K562 (cell line): ENCODE measurements at regions not wholly inside any gene's neighbourhood (a gene's known extent, or its start where the extent isn't known, plus 50 kb on each side); places are given as distances from the start of the nearest gene placed in this dataset.

Experiments used
- ATAC-seq: fragments of 200-7000 bp; cut with Tn5 transposase; 3 replicates; pipeline ENCODE4 v1.9.1; 2020; ENCODE audit warnings: moderate library complexity
- BruUV-seq: library from RNA; stranded (reverse); fragments of 400-500 nt; replicated peaks from 2 replicates; lab custom pipeline; 2021; lab: Mats Ljungman, UMichigan
- CTCF ChIA-PET: fragments of 300-600 bp; formaldehyde crosslinking; extraction: SDS; loops from one replicate; lab custom pipeline; 2021; ENCODE audit warnings: low intra/inter-chr PET ratio; lab: Yijun Ruan, JAX
- POLR2A ChIA-PET: fragments of 300-600, 350-650 bp; sonication (Branson Sonifier 250); formaldehyde crosslinking; extraction: SDS; loops from one replicate; lab custom pipeline; 2021; ENCODE audit warnings: antibody characterized with exemption, inconsistent platforms; lab: Yijun Ruan, JAX
- DNase-seq, 4 experiments: peaks; one replicate each; pipeline versions ENCODE4 v3.0.0 to v3.0.0-alpha.2; 2011 to 2018; ENCODE audit warnings: low spot score in 3 of 4, mixed read lengths in 3 of 4; ENCODE audit errors: extremely low read depth in 1 of 4
- FAIRE-seq: peaks from 2 replicates; lab custom pipeline; 2011; peaks lifted over from hg19 to GRCh38; lab: Jason Lieb, UNC
- H2AFZ ChIP-seq: 2 replicates; pipeline ENCODE4 v1.6.0; 2011; ENCODE audit warnings: low read depth, low read length, control low read depth, inconsistent platforms
- H3K27ac ChIP-seq: fragments of 200-600 bp; 3 replicates; pipeline ENCODE4 v1.8.0; 2011; ENCODE audit warnings: low read depth, mild to moderate bottlenecking, control low read depth, inconsistent platforms, low read length, moderate library complexity, mixed read lengths; ENCODE audit errors: extremely low read depth
- H3K27me3 ChIP-seq, 2 experiments: fragments of 300-600 bp in 1 of 2; 2 replicates in 1 of 2; 3 replicates in 1 of 2; pipeline versions ENCODE4 v1.6.0 to v1.8.0; 2011; ENCODE audit warnings: inconsistent platforms in 2 of 2, low read length in 2 of 2, mild to moderate bottlenecking in 1 of 2, mixed read lengths in 1 of 2, moderate library complexity in 1 of 2; ENCODE audit not compliant: control insufficient read depth in 2 of 2, insufficient read depth in 2 of 2
- H3K36me3 ChIP-seq: fragments of 300-600 bp; 3 replicates; pipeline ENCODE4 v1.8.0; 2011; ENCODE audit warnings: mild to moderate bottlenecking, low read length, inconsistent platforms; ENCODE audit not compliant: control insufficient read depth, insufficient read depth
- H3K4me1 ChIP-seq, 2 experiments: fragments of 200-600 bp in 1 of 2; replicated peaks in 1 of 2; 2 replicates in 1 of 2; 3 replicates in 1 of 2; pipeline versions ENCODE4 v1.5.1 to v1.8.0; 2011; ENCODE audit warnings: inconsistent platforms in 2 of 2, low read length in 2 of 2, mild to moderate bottlenecking in 1 of 2, mixed read lengths in 1 of 2, moderate library complexity in 1 of 2; ENCODE audit not compliant: control insufficient read depth in 2 of 2, insufficient read depth in 2 of 2
- H3K4me2 ChIP-seq: 2 replicates; pipeline ENCODE4 v1.6.1; 2011; ENCODE audit warnings: low read length, control low read depth, inconsistent platforms, mixed read lengths; ENCODE audit not compliant: insufficient read depth
- H3K4me3 ChIP-seq: fragments of 200-600 bp; sonication (generic), shearing (Covaris generic); 2 replicates; pipeline ENCODE4 v1.5.1; 2016; ENCODE audit warnings: control low read depth, inconsistent platforms
- H3K79me2 ChIP-seq: fragments of 200-600 bp; 3 replicates; pipeline ENCODE4 v1.8.0; 2011; ENCODE audit warnings: low read length, inconsistent platforms; ENCODE audit not compliant: control insufficient read depth, insufficient read depth
- H3K9ac ChIP-seq, 2 experiments: 2 replicates each; pipeline versions ENCODE4 v1.6.0 to v1.6.1; 2011; ENCODE audit warnings: low read depth in 2 of 2, low read length in 2 of 2, control low read depth in 1 of 2, inconsistent platforms in 1 of 2, mild to moderate bottlenecking in 1 of 2, mixed read lengths in 1 of 2; ENCODE audit not compliant: insufficient read depth in 1 of 2
- H3K9me1 ChIP-seq: one replicate; pipeline ENCODE4 v1.6.0; 2011; ENCODE audit warnings: inconsistent platforms, mild to moderate bottlenecking, low read length, moderate library complexity; ENCODE audit not compliant: control insufficient read depth, insufficient read depth
- H3K9me3 ChIP-seq: replicated peaks from 2 replicates; pipeline ENCODE4 v1.5.1; 2011; ENCODE audit warnings: low read depth, low read length, inconsistent platforms; ENCODE audit not compliant: control insufficient read depth, insufficient read depth
- H4K20me1 ChIP-seq: replicated peaks from 2 replicates; pipeline ENCODE4 v1.6.1; 2011; ENCODE audit warnings: low read length, inconsistent platforms, mixed read lengths; ENCODE audit not compliant: control insufficient read depth, insufficient read depth
- ARID1B ChIP-seq: fragments of 450-650 bp; IDR thresholded peaks from 2 replicates; pipeline ENCODE4 v1.6.1; 2016; ENCODE audit warnings: antibody characterized with exemption, mild to moderate bottlenecking, inconsistent platforms
- BRD9 ChIP-seq: fragments of 450-650 bp; IDR thresholded peaks from 2 replicates; pipeline ENCODE4 v1.6.1; 2018; ENCODE audit warnings: low read depth; ENCODE audit not compliant: partially characterized antibody
- DMBX1 ChIP-seq: fragments of 250-450 bp; sonication (Bioruptor Pico); IDR thresholded peaks from 2 replicates; pipeline ENCODE4 v1.8.0; 2022; ENCODE audit warnings: inconsistent platforms, mild to moderate bottlenecking, moderate library complexity, borderline replicate concordance
- FOXP4 ChIP-seq: sonication (generic); formaldehyde crosslinking; IDR thresholded peaks from 2 replicates; pipeline ENCODE4 v1.8.0; 2022; ENCODE audit warnings: mild to moderate bottlenecking, missing genetic modification reagents, borderline replicate concordance
- KDM5B ChIP-seq: fragments of 200-600 bp; sonication (generic); IDR thresholded peaks from 2 replicates; pipeline ENCODE4 v1.6.1; 2012; ENCODE audit warnings: low read depth, mild to moderate bottlenecking, moderate library complexity, low read length, control low read depth, inconsistent platforms; ENCODE audit not compliant: insufficient replicate concordance
- KHSRP ChIP-seq: fragments of 450-650 bp; IDR thresholded peaks from 2 replicates; pipeline ENCODE4 v1.6.1; 2017
- NCOA1 ChIP-seq: fragments of 450-650 bp; IDR thresholded peaks from 2 replicates; pipeline ENCODE4 v1.6.1; 2016; ENCODE audit warnings: low read depth
- TAF9B ChIP-seq: fragments of 450-650 bp; IDR thresholded peaks from 2 replicates; pipeline ENCODE4 v1.6.1; 2018; ENCODE audit warnings: mild to moderate bottlenecking; ENCODE audit not compliant: partially characterized antibody
- TEAD2 ChIP-seq: fragments of 450-650 bp; IDR thresholded peaks from 2 replicates; pipeline ENCODE4 v1.6.1; 2016; ENCODE audit warnings: missing genetic modification characterization, control low read depth, missing compliant biosample characterization
- ZC3H11A ChIP-seq: IDR thresholded peaks from 2 replicates; pipeline ENCODE4 v1.6.1; 2012; ENCODE audit warnings: low read depth, low read length, improper control_type of control experiment
- ZKSCAN3 ChIP-seq: fragments of 250-450 bp; sonication (Bioruptor Pico); IDR thresholded peaks from 2 replicates; pipeline ENCODE4 v1.4.0; 2020
- ZNF232 ChIP-seq: sonication (generic); formaldehyde crosslinking; IDR thresholded peaks from 2 replicates; pipeline ENCODE4 v1.8.0; 2022; ENCODE audit warnings: mild to moderate bottlenecking, missing genetic modification reagents
- ZNF583 ChIP-seq: fragments of 250-450 bp; sonication (Bioruptor Pico); IDR thresholded peaks from 2 replicates; pipeline ENCODE4 v1.4.0; 2020
- WGBS: fragments of 100-300 bp; shearing (Covaris generic); methylation state at CpG from one replicate; pipeline ENCODE4 v1.1.6; 2016; ENCODE audit warnings: low coverage, mixed read lengths; ENCODE audit not compliant: insufficient coverage; ENCODE audit errors: missing lambda C conversion rate; 5-methylcytosine and 5-hydroxymethylcytosine counted together
- in situ Hi-C: fragments of 300-500 bp; cut with MboI; formaldehyde crosslinking; loops from 4 replicates; pipeline ENCODE4 v1.15.0; 2018; ENCODE audit warnings: inconsistent platforms, mixed read lengths
- intact Hi-C: fragments of 100-400 bp; cut with micrococcal nuclease; formaldehyde crosslinking; loops from 2 replicates; pipeline ENCODE4 v1.14.2; 2022

- no peaks in the 10 kb centered on the region for H3K36me3 ChIP-seq
- peaks cover 4% of the 10 kb centered on the region for H3K9me1 ChIP-seq
- POLR2A ChIA-PET: interaction anchor here (0.6 to 4.2 kb wide), 5 partner anchors 12 to 548 kb away, joined by 3 to 25 read pairs (median 3); no protein-coding TSS in a partner anchor
- FAIRE-seq (no peak), DNase-seq (no peak), ATAC-seq (no peak)
- CTCF ChIA-PET: no interaction called here
- TF ChIP-seq NCOA1 (no peak), ZNF232 (CRISPR knock-in tag) (no peak), TAF9B (no peak), FOXP4 (CRISPR knock-in tag) (no peak), ZNF583 (CRISPR knock-in tag) (no peak), ARID1B (no peak), ZC3H11A (no peak), KHSRP (no peak), TEAD2 (tag) (no peak), DMBX1 (CRISPR knock-in tag) (no peak), KDM5B (no peak), ZKSCAN3 (CRISPR knock-in tag) (no peak), BRD9 (no peak)
- H3K4me1 ChIP-seq: peaks cover 17 to 23% of the 10 kb centered on the region in 2 experiments
- H4K20me1 ChIP-seq: no peaks in the 10 kb centered on the region; the same call in 1 of the 2 replicates
- 13% methylated on average over 1 of the region's 1 CpG for WGBS
- BruUV-seq: no TSS peak
- no peak overlapping the region for H3K4me3 ChIP-seq
- H3K4me2 ChIP-seq: no peak overlapping the region
- no peaks in the 10 kb centered on the region for H3K9me3 ChIP-seq
- no peak overlapping the region for H2AFZ ChIP-seq
- intact Hi-C loops: no loop called here
- in situ Hi-C loops: no loop called here
- no peak overlapping the region for H3K27ac ChIP-seq
- H3K27me3 ChIP-seq: peaks cover 14 to 33% of the 10 kb centered on the region in 2 experiments; a peak in 4 of 5 replicates
- no peak overlapping the region for H3K9ac ChIP-seq
- no peaks in the 10 kb centered on the region for H3K79me2 ChIP-seq
Measured at GRCh38 chr1:226806988-226807387, 63.4 kb upstream of the PSEN2 start.
